Stimulated activated CD4-positive, alpha-beta T cell treated with anti-CD3 and anti-CD28 coated beads, Interleukin-1b, Interleukin-23, amount 100 ng/mL, for 4 hours (primary cell): ENCODE measurements at regions not wholly inside any gene's neighbourhood (a gene's known extent, or its start where the extent isn't known, plus 50 kb on each side); places are given as distances from the start of the nearest gene placed in this dataset.

Experiments
- DNase-seq, 2 donors: peaks; one replicate each; pipeline ENCODE4 v3.0.0-alpha.2; 2020; ENCODE audit warnings: low read depth in 2 of 2

DNA sequence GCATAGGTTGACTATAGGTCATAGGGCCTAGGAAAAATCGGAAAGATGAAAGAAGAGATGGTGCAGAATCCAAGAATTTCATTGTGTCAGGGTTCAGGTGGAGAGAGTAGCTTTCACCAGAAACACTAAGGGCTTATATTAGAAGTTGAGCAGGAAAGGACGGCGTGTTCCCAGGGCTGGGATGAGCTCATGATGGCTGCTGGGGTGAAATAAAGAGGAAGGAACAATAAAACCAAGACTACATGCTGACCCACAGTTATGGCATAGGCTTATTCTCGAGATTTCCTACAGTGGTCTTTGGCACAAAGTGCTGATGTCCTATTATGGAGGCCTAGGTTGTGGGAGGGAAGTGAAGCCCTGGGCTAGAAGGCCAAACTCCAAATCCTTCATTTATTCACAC is 195.8 kb downstream of the PTEN start:
- no peak for DNase-seq

DNA sequence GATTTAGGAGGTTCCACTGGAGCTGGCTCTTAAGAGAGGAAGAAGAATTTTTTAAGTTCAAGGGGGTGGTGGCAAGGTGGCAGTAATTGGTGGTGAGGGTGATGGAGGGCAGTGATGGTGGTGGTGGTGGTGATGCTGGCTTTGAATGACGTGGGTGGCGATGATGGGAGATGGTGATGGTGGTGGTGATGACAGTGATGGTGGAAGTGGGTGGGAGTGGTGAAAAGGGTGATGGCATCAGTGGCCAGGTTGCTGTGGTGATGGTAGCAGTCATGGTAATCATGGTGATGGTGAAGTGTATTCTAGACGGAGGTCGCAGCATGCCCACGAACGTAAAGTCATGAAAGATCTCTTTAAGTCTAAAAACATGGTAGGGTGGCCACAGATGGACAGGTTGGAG is 197.3 kb downstream of the PTEN start:
- DNase-seq: no peak

GRCh38 chr10:88062385-88062784 is 199.0 kb downstream of the PTEN start:
- no peak for DNase-seq

- no peak for DNase-seq
These were observed 199.5 kb downstream of the PTEN start for GRCh38 chr10:88062798-88063472.

GRCh38 chr10:88063861-88064557 is 200.6 kb downstream of the PTEN start:
- no peak for DNase-seq

DNA sequence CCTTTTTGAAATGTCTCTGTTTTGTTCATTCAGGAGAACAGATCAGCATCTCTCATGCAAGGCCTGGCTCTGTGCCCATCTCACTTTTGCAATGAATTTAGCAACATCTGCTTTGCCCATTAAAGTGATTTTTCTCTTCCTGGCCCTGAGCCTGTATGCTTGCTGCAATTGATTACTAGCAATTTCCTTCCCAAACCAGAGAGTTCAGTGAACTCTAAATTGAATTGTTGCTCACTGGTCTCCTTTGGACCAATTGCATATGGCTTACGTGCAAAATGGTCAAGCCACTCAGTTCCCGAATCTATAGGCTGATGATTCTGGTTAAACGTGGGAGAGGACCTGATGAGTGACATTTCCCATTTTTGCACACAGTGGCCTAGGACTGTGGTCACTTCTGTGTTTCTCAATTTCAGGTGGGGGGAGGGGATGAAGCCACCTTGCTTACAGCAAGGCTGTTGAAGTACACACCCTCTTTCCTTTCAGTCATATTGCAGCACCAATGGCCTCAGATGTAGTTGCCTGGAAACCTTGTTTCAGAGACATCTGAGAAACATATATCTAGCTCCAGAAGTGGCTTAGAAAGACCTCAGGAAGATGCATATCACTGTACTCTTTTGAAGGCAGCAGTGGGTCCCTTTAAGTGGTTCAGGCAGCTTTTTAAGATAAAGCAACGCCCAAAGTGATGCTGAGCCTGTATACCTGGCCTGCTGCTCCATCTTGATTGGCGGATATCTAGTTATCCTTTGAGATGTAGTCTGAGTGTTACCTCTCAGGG is 201.4 kb downstream of the PTEN start:
- DNase-seq: no peak

DNA sequence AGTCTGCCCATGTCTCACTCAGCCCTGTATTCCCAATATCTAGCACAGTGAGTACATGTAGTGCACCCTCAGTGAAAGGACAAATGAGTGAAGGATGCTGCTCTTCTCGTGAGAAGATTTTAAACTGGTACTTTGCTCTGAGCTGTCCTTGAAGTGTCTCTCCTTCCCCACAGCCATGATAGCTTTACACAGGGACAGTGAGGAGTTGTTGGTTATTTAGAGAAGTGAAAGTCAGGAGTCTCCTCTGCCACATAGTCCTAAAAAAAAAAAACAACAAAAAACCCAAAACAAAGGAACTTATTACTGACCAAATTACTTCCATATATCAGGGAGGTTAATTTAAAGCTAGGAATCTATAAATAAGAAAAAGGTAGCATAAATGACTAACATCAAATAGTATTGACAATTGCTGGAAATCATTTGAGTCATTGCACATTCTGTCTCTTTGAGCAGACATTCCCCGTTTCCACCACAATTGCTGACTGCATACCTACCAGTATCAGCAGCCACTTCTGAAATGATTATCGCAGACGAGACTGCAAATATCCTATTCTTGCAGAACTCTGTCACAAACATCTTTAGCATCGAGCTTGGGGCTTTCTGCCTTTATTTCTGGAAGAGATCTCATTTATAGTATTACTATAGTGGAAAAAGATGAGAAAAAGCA is 202.1 kb downstream of the PTEN start:
- no peak for DNase-seq

- no peak for DNase-seq
These were observed 202.9 kb downstream of the PTEN start for GRCh38 chr10:88066319-88066718.

DNA sequence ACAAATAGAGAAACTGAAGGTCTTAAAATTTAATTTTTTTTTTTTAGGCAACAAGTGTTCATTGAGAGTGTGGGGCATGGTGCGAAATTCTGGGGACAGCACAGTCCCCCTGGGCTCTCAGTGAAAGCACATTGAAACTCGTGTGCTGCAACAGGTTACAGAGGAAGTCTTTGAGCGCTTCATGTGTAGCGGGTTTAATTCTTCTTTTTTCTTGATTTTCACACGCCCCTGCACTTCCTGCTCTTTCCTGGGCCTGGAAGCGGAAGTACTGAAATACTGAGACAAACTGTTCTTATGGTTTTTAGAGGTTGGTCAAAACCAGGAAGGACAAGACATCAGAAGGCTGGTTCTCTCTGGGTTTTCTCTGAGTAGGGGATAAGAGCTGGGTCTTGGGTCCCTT is 203.5 kb downstream of the PTEN start:
- DNase-seq: peak in 1 of 2 donors; percentile 5

- no peak for DNase-seq
These were observed 204.3 kb downstream of the PTEN start for GRCh38 chr10:88067737-88068136.

- DNase-seq: no peak
These were observed 205.9 kb downstream of the PTEN start for GRCh38 chr10:88069338-88069737.

GRCh38 chr10:88070080-88070880 is 206.9 kb downstream of the PTEN start:
- DNase-seq: no peak

GRCh38 chr10:88071879-88072278 is 208.5 kb downstream of the PTEN start:
- no peak for DNase-seq

DNA sequence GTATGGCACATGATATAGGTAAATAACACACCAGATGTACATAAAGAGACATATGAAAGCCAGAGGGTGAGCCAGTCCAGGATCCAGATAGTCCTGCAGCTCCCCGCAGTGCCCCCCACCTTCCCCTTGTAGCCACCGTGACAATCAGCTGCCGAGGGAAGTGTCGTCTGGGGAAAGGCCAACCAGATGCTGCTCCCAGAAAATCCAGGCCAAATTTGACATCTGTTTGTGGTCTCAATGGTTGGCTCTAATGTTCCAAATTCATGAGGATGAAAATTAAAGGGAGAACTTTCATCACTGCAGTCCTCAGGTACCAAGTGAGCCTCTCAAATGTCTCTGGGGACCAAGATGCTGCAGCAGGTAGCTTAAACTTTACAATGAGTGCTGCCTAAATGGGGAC is 210.3 kb downstream of the PTEN start:
- DNase-seq: no peak

DNA sequence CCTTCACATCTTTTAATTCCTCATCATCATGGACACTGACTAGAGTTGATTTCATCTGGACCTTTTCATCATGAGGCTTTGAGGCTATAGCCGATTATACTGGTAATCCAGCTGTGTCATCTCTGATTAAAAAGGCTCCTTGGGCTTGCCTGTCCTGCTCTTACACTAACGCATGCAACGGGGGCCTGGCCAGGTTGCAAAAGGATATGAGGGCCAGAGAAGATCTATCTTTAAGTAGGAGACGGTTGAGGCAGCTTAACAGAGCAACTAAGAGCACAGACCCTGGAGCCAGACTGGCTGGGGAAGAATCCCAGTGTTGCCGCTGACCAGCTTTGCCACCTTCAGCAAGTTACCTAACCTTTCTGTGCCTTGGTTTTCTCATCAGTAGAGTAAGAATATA is 211.5 kb downstream of the PTEN start:
- no peak for DNase-seq

DNA sequence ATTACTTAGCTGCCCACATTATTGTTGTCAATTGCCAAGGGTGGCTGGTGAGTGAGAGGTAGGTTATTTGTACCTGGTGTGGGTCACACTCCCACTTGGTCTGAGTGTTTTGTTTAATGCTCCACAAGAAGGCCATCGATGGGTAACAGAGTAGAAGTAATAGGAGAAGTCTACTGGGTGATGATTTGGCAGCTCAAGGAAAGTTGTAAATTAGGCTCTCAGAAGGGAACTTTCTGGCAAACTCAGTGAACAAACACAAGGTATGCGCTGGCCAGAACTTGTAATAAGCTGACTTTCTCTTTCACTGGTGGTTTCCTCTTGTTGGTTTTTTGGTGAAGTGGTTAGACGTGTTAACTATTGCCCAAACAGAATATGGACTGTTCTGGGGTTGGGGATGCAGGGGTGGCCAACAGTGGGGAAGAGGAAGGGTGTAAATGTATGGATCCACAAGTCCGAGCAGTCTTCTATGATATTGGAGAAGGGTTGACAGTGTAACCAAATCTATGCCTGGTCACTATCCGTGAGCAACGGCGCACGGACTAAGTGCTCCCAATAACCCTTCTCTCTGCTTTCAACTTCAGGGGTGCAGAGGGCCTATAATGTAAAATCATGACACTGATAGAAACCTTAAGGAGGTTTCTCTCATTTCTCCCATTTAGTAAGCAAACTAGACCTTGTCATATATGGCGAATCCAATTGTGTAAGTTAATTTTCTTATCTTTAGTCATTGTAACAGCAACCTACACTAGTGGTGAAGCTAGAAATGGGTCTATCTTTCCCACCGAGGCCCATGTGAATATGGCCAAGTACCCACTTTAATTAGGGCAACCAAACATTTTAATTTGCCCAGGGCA is 212.8 kb downstream of the PTEN start:
- no peak for DNase-seq

DNA sequence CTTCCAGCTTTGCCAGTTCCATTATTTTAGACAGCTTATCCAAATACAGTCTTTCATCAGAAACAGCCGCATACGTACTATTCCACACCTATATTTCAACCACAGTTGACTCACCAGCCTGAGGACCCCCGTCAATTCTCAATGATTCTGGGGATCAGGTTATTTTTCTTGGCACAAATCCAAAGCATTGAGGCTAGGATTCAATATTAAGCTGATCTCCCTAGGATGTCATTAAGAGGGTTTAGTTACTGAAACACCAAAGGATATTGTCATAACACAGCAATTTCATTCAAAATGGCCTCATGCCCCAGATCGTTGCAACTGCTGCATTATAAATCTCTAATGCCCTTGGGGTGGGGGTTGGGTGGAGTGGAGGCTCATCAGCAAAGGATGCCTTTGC is 214.6 kb downstream of the PTEN start:
- no peak for DNase-seq

GRCh38 chr10:88080213-88080612 is 216.8 kb downstream of the PTEN start:
- no peak for DNase-seq

DNA sequence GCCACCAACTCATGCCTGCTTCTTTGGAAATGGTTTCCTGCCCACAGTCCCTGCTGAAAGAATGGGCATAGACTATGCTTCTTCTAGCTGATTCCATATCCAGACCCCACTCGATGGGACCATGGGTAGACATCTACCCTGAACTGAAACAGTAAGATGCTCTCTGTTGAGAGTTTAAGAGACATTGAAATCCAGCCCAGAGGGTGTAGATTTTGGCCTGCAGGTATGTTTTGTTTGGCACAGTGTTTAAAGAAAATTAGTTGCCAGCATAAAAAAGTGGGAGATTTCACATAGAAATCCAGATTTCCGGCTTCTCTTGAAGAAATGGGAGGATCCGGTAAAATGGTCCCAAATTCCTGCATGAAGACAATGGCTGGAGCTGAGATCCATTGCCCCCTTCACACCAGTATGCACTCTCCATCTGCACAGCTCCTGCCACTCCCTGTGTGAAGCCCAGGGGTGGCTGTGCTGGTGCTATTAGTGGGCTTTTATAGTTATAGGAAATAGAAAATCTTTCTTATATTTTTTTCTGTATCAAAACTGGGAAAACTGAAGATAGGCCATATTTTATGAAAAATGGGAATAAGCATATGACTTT is 218.1 kb downstream of the PTEN start:
- DNase-seq: no peak

GRCh38 chr10:88082391-88082790 is 219.0 kb downstream of the PTEN start:
- DNase-seq: no peak
